Calu3 (cell line): ENCODE measurements at regions not wholly inside any gene's neighbourhood (a gene's known extent, or its start where the extent isn't known, plus 50 kb on each side); places are given as distances from the start of the nearest gene placed in this dataset.

ENCODE experiments used
- BruUV-seq: library from RNA; stranded (reverse); fragments of 400-500 nt; replicated peaks from 2 replicates; lab custom pipeline; 2021; lab: Mats Ljungman, UMichigan
- CTCF ChIA-PET: fragments of 300-600 bp; sonication (Branson Sonifier 250); formaldehyde crosslinking; loops from one replicate; lab custom pipeline; 2022; ENCODE audit warnings: antibody characterized with exemption; lab: Charles Lee
- DNase-seq: peaks from one replicate; pipeline ENCODE4 v3.0.0; 2022
- H3K27ac Mint-ChIP-seq: one replicate; pipeline ENCODE4 v1.8.0; 2022; ENCODE audit warnings: mixed read lengths; ENCODE audit not compliant: unreplicated experiment
- H3K27me3 Mint-ChIP-seq: one replicate; pipeline ENCODE4 v1.8.0; 2022; ENCODE audit warnings: mixed read lengths; ENCODE audit not compliant: unreplicated experiment
- H3K36me3 Mint-ChIP-seq: one replicate; pipeline ENCODE4 v1.8.0; 2022; ENCODE audit warnings: mild to moderate bottlenecking, moderate library complexity, mixed read lengths; ENCODE audit not compliant: insufficient read depth, unreplicated experiment
- H3K4me1 Mint-ChIP-seq: one replicate; pipeline ENCODE4 v1.8.0; 2022; ENCODE audit warnings: mild to moderate bottlenecking, low read depth, mixed read lengths; ENCODE audit not compliant: unreplicated experiment
- H3K4me3 Mint-ChIP-seq: one replicate; pipeline ENCODE4 v1.8.0; 2022; ENCODE audit warnings: mild to moderate bottlenecking, low read depth, moderate library complexity, mixed read lengths; ENCODE audit not compliant: unreplicated experiment
- H3K9me3 Mint-ChIP-seq: one replicate; pipeline ENCODE4 v1.8.0; 2022; ENCODE audit warnings: low read depth, mixed read lengths; ENCODE audit not compliant: unreplicated experiment
- CTCF ChIP-seq: fragments of 200-600 bp; IDR thresholded peaks from one replicate; pipeline ENCODE4 v1.8.0; 2022; ENCODE audit warnings: antibody characterized with exemption; ENCODE audit not compliant: unreplicated experiment
- intact Hi-C: fragments of 100-400 bp; cut with micrococcal nuclease; formaldehyde crosslinking; loops from one replicate; pipeline ENCODE4 v1.10.0; 2022; ENCODE audit not compliant: unreplicated experiment

- intact Hi-C loops: loop anchor here (1.0 kb wide), 1 partner anchor 47 kb away; no protein-coding TSS in a partner anchor
- Mint-ChIP-seq H3K36me3 (no peaks in the 10 kb centered on the region), H3K4me1 (no peaks in the 10 kb centered on the region), H3K4me3 (no peak overlapping the region), H3K27ac (no peak overlapping the region), H3K9me3 (no peaks in the 10 kb centered on the region), H3K27me3 (no peaks in the 10 kb centered on the region)
- CTCF ChIA-PET: interaction anchor here (0.6 kb wide), 1 partner anchor 396 kb away, joined by 6 read pairs; the partner anchor contains the start of gene PHF14
- no TSS peak for BruUV-seq
- no peak for DNase-seq
- no peak for TF ChIP-seq CTCF
Measured at GRCh38 chr7:10577866-10578374, 395.8 kb upstream of the PHF14 start.

- CTCF ChIA-PET: no interaction called here
- BruUV-seq: no TSS peak
- no peak for TF ChIP-seq CTCF
- Mint-ChIP-seq H3K9me3 (no peaks in the 10 kb centered on the region), H3K27ac (no peak overlapping the region), H3K27me3 (no peaks in the 10 kb centered on the region), H3K4me1 (no peaks in the 10 kb centered on the region), H3K4me3 (no peak overlapping the region), H3K36me3 (no peaks in the 10 kb centered on the region)
- intact Hi-C loops: no loop called here
- no peak for DNase-seq
Measured at GRCh38 chr7:10579561-10579960, 394.1 kb upstream of the PHF14 start.

- BruUV-seq: no TSS peak
- no peak for DNase-seq
- no peak overlapping the region for H3K27ac Mint-ChIP-seq
- intact Hi-C loops: no loop called here
- CTCF ChIA-PET: no interaction called here
- no peak overlapping the region for H3K4me3 Mint-ChIP-seq
- no peaks in the 10 kb centered on the region for H3K27me3 Mint-ChIP-seq
- no peaks in the 10 kb centered on the region for H3K9me3 Mint-ChIP-seq
- no peaks in the 10 kb centered on the region for H3K4me1 Mint-ChIP-seq
- no peaks in the 10 kb centered on the region for H3K36me3 Mint-ChIP-seq
- no peak for TF ChIP-seq CTCF
Measured at GRCh38 chr7:10584886-10585285, 388.8 kb upstream of the PHF14 start.

GRCh38 chr7:10588084-10588483 lies 385.6 kb upstream of the PHF14 start:
- BruUV-seq: no TSS peak
- no peak for DNase-seq
- no peak for TF ChIP-seq CTCF
- intact Hi-C loops: no loop called here
- Mint-ChIP-seq H3K36me3 (no peaks in the 10 kb centered on the region), H3K27me3 (no peaks in the 10 kb centered on the region), H3K4me3 (no peak overlapping the region), H3K27ac (no peak overlapping the region), H3K9me3 (no peaks in the 10 kb centered on the region), H3K4me1 (no peaks in the 10 kb centered on the region)
- CTCF ChIA-PET: no interaction called here
